ENCODE measurements at regions not wholly inside any gene's neighbourhood (a gene's known extent, or its start where the extent isn't known, plus 50 kb on each side); places are given as distances from the start of the nearest gene placed in this dataset.

- TF ChIP-seq CTCF (conservative IDR thresholded peaks at IDR 0.05 in 1 of 2, IDR thresholded peaks at IDR 0.05 in 1 of 2; ENCODE audit: low read depth in 1 of 2, low read length in 2 of 2) (no peak), EZH2 (IDR thresholded peaks at IDR 0.05; ENCODE audit: low read length, missing control alignments) (no peak)
Observed at GRCh38 chr15:83396101-83396500, 51.0 kb upstream of the SH3GL3 start.

All from fibroblast of lung (primary cell).